Activated CD8-positive, alpha-beta memory T cell treated with anti-CD3 and anti-CD28 coated beads for 36 hours (primary cell): ENCODE measurements at regions not wholly inside any gene's neighbourhood (a gene's known extent, or its start where the extent isn't known, plus 50 kb on each side); places are given as distances from the start of the nearest gene placed in this dataset.

Source experiments
- CTCF ChIA-PET: fragments of 350-600 bp; sonication (Branson Sonifier 250); formaldehyde crosslinking; loops from one replicate; lab custom pipeline; 2021; ENCODE audit warnings: antibody characterized with exemption; lab: Charles Lee
- POLR2A ChIA-PET: fragments of 350-600 bp; sonication (Branson Sonifier 250); formaldehyde crosslinking; loops from one replicate; lab custom pipeline; 2021; ENCODE audit warnings: antibody characterized with exemption; lab: Charles Lee

GRCh38 chr2:181174611-181175580 is 194.5 kb downstream of the UBE2E3 start:
- ChIA-PET CTCF (interaction anchor here (1.2 to 1.8 kb wide), 2 partner anchors 10 to 48 kb away, joined by 3 to 5 read pairs; no protein-coding TSS in a partner anchor), POLR2A (interaction anchor here (0.6 kb wide), 1 partner anchor 16 kb away, joined by 3 read pairs; no protein-coding TSS in a partner anchor)

- ChIA-PET POLR2A (interaction anchor here (1.0 to 1.1 kb wide), 2 partner anchors 31 to 281 kb away, joined by 3 to 4 read pairs; no protein-coding TSS in a partner anchor), CTCF (no interaction called here)
These were observed 196.1 kb downstream of the UBE2E3 start for GRCh38 chr2:181176540-181176939.

- POLR2A ChIA-PET: no interaction called here
- CTCF ChIA-PET: interaction anchor here (1.4 kb wide), 1 partner anchor 8 kb away, joined by 3 read pairs; no protein-coding TSS in a partner anchor
These were observed 197.0 kb downstream of the UBE2E3 start for GRCh38 chr2:181177376-181177775.

- POLR2A ChIA-PET: no interaction called here
- CTCF ChIA-PET: interaction anchor here (0.9 to 1.4 kb wide), 3 partner anchors 9 to 36 kb away, joined by 3 to 5 read pairs (median 3); no protein-coding TSS in a partner anchor
These were observed 197.7 kb downstream of the UBE2E3 start for GRCh38 chr2:181178130-181178529.

GRCh38 chr2:181178823-181179412 is 198.5 kb downstream of the UBE2E3 start:
- POLR2A ChIA-PET: interaction anchor here (0.7 kb wide), 2 partner anchors 52 to 186 kb away, joined by 5 to 6 read pairs; no protein-coding TSS in a partner anchor
- CTCF ChIA-PET: interaction anchor here (0.7 to 1.4 kb wide), 6 partner anchors 10 to 746 kb away, joined by 3 to 5 read pairs (median 3); no protein-coding TSS in a partner anchor

GRCh38 chr2:181183878-181184542 is 203.6 kb downstream of the UBE2E3 start:
- ChIA-PET POLR2A (interaction anchor here (0.6 kb wide), 1 partner anchor 273 kb away, joined by 5 read pairs; no protein-coding TSS in a partner anchor), CTCF (no interaction called here)

GRCh38 chr2:181185421-181185820 is 205.0 kb downstream of the UBE2E3 start:
- CTCF ChIA-PET: interaction anchor here (1.0 kb wide), 1 partner anchor 63 kb away, joined by 3 read pairs; no protein-coding TSS in a partner anchor
- POLR2A ChIA-PET: no interaction called here

GRCh38 chr2:181185948-181186347 is 205.5 kb downstream of the UBE2E3 start:
- CTCF ChIA-PET: interaction anchor here (1.0 kb wide), 1 partner anchor 63 kb away, joined by 3 read pairs; no protein-coding TSS in a partner anchor
- POLR2A ChIA-PET: no interaction called here

- ChIA-PET CTCF (no interaction called here), POLR2A (interaction anchor here (0.7 kb wide), 1 partner anchor 43 kb away, joined by 3 read pairs; no protein-coding TSS in a partner anchor)
These were observed 208.2 kb downstream of the UBE2E3 start for GRCh38 chr2:181188605-181189004.

- ChIA-PET POLR2A (no interaction called here), CTCF (no interaction called here)
These were observed 209.5 kb downstream of the UBE2E3 start for GRCh38 chr2:181189951-181190350.

GRCh38 chr2:181190711-181191110 is 210.3 kb downstream of the UBE2E3 start:
- ChIA-PET POLR2A (interaction anchor here (1.1 kb wide), 1 partner anchor 16 kb away, joined by 3 read pairs; no protein-coding TSS in a partner anchor), CTCF (interaction anchor here (1.3 kb wide), 1 partner anchor 85 kb away, joined by 5 read pairs; no protein-coding TSS in a partner anchor)

GRCh38 chr2:181193550-181193949 is 213.1 kb downstream of the UBE2E3 start:
- CTCF ChIA-PET: interaction anchor here (1.8 kb wide), 1 partner anchor 15 kb away, joined by 5 read pairs; no protein-coding TSS in a partner anchor
- POLR2A ChIA-PET: interaction anchor here (0.7 kb wide), 1 partner anchor 47 kb away, joined by 3 read pairs; no protein-coding TSS in a partner anchor

GRCh38 chr2:181196401-181196800 is 216.0 kb downstream of the UBE2E3 start:
- CTCF ChIA-PET: no interaction called here

GRCh38 chr2:181197140-181197760 is 216.8 kb downstream of the UBE2E3 start:
- POLR2A ChIA-PET: no interaction called here
- CTCF ChIA-PET: no interaction called here

More at GRCh38 chr2:181196401-181196800, 216.0 kb downstream of the UBE2E3 start:
- POLR2A ChIA-PET: no interaction called here

- POLR2A ChIA-PET: no interaction called here
These were observed 217.9 kb downstream of the UBE2E3 start for GRCh38 chr2:181198183-181198864.

GRCh38 chr2:181203412-181203811 is 223.0 kb downstream of the UBE2E3 start:
- CTCF ChIA-PET: no interaction called here
- POLR2A ChIA-PET: no interaction called here

More at GRCh38 chr2:181198183-181198864, 217.9 kb downstream of the UBE2E3 start:
- CTCF ChIA-PET: no interaction called here

- ChIA-PET POLR2A (no interaction called here), CTCF (no interaction called here)
These were observed 223.5 kb downstream of the UBE2E3 start for GRCh38 chr2:181203916-181204315.
